Parathyroid adenoma (tissue), 2 donors: ENCODE measurements at regions not wholly inside any gene's neighbourhood (a gene's known extent, or its start where the extent isn't known, plus 50 kb on each side); places are given as distances from the start of the nearest gene placed in this dataset.

Source experiments
- H2AFZ ChIP-seq: fragments of 300-600 bp; sonication (generic); one replicate; pipeline ENCODE4 v1.7.0; 2017; ENCODE audit warnings: antibody characterized with exemption, mild to moderate bottlenecking
- H3K27ac ChIP-seq: fragments of 300-600 bp; sonication (generic); one replicate; pipeline ENCODE4 v1.7.0; 2017
- H3K27me3 ChIP-seq: fragments of 300-600 bp; sonication (generic); one replicate; pipeline ENCODE4 v1.7.0; 2017; ENCODE audit warnings: low read length; ENCODE audit not compliant: control insufficient read depth, insufficient read depth
- H3K36me3 ChIP-seq: fragments of 300-600 bp; sonication (generic); one replicate; pipeline ENCODE4 v1.7.0; 2017; ENCODE audit warnings: low read length; ENCODE audit not compliant: control insufficient read depth, insufficient read depth
- H3K4me1 ChIP-seq: fragments of 300-600 bp; sonication (generic); one replicate; pipeline ENCODE4 v1.7.0; 2017; ENCODE audit warnings: control low read depth
- H3K4me2 ChIP-seq: fragments of 300-600 bp; sonication (generic); one replicate; pipeline ENCODE4 v1.7.0; 2017; ENCODE audit warnings: low read length
- H3K4me3 ChIP-seq: fragments of 300-600 bp; sonication (generic); one replicate; pipeline ENCODE4 v1.7.0; 2017; ENCODE audit warnings: low read depth, low read length
- H3K79me2 ChIP-seq: fragments of 300-600 bp; sonication (generic); one replicate; pipeline ENCODE4 v1.7.0; 2017; ENCODE audit warnings: control low read depth
- H3K9ac ChIP-seq: fragments of 300-600 bp; sonication (generic); one replicate; pipeline ENCODE4 v1.7.0; 2017; ENCODE audit warnings: mild to moderate bottlenecking
- H3K9me3 ChIP-seq: fragments of 300-600 bp; sonication (generic); one replicate; pipeline ENCODE4 v1.7.0; 2017; ENCODE audit warnings: low read length; ENCODE audit not compliant: control insufficient read depth
- TF ChIP-seq, protein P1 (sequence below): fragments of 300-600 bp; sonication (generic); IDR thresholded peaks from one replicate; pipeline ENCODE4 v1.7.0; 2017; ENCODE audit warnings: antibody characterized with exemption, mild to moderate bottlenecking
- donor health status: primary hyperparathyroidism.

DNA sequence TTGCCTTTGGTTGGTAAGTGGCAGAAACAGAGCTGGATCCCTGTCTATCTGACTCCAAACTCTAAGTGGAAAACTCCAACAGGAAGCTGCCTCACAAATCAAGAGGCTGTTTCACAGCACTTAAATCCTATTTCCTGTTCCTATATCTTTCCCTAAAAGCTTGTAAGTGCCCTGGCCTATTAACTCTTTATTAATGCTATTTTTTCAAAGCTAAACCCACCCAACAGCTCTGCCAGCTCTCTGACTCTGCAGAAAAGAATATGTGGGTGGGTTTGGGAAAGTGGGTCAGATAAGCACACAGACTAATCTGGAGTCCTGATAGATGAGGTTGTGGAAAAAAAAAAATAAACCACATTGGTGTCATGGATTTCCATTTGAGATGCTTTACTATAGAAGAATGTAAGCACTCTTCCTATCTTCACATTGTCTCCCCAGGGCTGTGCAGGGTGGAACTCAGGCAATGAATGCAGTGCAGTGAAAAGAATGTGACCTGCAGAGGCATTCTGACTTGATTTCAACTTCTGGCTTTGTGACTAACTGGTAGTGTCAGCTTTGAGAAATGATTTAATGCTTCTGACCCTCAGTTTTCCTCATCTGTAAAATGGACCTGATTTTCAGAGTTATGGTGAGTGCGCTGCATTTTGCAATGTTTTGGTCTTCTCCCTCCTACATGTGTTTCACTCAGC is 125.6 kb downstream of the AASDHPPT start:
- Histone ChIP-seq H3K36me3 (no peaks in the 10 kb centered on the region), H3K4me2 (no peak overlapping the region), H3K9ac (no peak overlapping the region), H3K9me3 (no peaks in the 10 kb centered on the region), H3K27me3 (no peaks in the 10 kb centered on the region), H2AFZ (no peak overlapping the region), H3K4me1 (no peaks in the 10 kb centered on the region), H3K4me3 (no peak overlapping the region), H3K27ac (no peak overlapping the region), H3K79me2 (no peaks in the 10 kb centered on the region)
- TF ChIP-seq, protein P1, sequence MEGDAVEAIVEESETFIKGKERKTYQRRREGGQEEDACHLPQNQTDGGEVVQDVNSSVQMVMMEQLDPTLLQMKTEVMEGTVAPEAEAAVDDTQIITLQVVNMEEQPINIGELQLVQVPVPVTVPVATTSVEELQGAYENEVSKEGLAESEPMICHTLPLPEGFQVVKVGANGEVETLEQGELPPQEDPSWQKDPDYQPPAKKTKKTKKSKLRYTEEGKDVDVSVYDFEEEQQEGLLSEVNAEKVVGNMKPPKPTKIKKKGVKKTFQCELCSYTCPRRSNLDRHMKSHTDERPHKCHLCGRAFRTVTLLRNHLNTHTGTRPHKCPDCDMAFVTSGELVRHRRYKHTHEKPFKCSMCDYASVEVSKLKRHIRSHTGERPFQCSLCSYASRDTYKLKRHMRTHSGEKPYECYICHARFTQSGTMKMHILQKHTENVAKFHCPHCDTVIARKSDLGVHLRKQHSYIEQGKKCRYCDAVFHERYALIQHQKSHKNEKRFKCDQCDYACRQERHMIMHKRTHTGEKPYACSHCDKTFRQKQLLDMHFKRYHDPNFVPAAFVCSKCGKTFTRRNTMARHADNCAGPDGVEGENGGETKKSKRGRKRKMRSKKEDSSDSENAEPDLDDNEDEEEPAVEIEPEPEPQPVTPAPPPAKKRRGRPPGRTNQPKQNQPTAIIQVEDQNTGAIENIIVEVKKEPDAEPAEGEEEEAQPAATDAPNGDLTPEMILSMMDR: no peak

DNA sequence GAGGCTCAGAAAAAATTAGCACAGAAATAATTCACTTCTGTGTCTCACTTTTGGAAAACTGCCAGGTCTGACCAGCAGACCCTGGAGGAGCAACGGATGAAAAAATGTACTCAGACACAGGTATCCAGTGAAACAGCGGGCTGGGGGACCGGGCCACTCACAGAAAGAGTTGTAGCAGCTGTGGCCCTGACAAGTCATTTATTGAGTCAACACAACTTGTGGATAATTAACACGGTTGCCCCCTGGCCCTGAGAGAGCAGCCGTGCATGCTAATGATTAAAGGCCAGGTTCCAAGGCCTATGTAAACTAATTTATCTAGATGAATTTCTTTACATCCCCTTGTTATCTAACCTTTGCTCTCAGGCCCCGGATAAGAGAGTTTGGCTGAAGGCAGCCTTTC is 131.3 kb downstream of the AASDHPPT start:
- Histone ChIP-seq H2AFZ (no peak overlapping the region), H3K4me1 (no peaks in the 10 kb centered on the region), H3K4me3 (no peak overlapping the region), H3K27ac (no peak overlapping the region), H3K79me2 (no peaks in the 10 kb centered on the region), H3K27me3 (no peaks in the 10 kb centered on the region), H3K4me2 (no peak overlapping the region), H3K9ac (no peak overlapping the region), H3K9me3 (no peaks in the 10 kb centered on the region), H3K36me3 (no peaks in the 10 kb centered on the region)
- TF ChIP-seq, protein P1: no peak

DNA sequence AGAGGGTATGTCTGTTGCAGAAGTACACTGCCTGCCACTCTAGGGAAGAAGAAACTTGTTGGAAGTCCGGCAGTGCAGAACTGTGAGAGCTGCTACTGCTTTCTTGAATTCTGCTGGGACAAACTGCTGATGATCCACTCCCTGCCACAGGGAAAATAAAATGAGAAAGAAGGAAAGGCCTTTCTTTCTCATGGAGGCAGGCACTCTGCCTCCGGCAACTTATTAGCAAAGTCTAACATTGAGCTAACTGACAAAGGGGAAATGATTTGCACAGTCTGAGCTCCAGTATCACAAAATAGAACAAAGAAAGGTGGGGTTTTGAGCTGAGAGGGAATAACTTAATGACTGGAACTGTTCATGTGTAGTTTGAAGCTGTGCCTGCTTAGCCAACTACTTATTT is 134.6 kb downstream of the AASDHPPT start:
- no peak overlapping the region for H2AFZ ChIP-seq
- no peaks in the 10 kb centered on the region for H3K27me3 ChIP-seq
- no peak overlapping the region for H3K4me2 ChIP-seq
- no peak overlapping the region for H3K4me3 ChIP-seq
- no peaks in the 10 kb centered on the region for H3K36me3 ChIP-seq
- no peak overlapping the region for H3K27ac ChIP-seq
- H3K79me2 ChIP-seq: no peaks in the 10 kb centered on the region
- H3K4me1 ChIP-seq: no peaks in the 10 kb centered on the region
- no peak overlapping the region for H3K9ac ChIP-seq
- H3K9me3 ChIP-seq: no peaks in the 10 kb centered on the region
- TF ChIP-seq, protein P1: no peak

DNA sequence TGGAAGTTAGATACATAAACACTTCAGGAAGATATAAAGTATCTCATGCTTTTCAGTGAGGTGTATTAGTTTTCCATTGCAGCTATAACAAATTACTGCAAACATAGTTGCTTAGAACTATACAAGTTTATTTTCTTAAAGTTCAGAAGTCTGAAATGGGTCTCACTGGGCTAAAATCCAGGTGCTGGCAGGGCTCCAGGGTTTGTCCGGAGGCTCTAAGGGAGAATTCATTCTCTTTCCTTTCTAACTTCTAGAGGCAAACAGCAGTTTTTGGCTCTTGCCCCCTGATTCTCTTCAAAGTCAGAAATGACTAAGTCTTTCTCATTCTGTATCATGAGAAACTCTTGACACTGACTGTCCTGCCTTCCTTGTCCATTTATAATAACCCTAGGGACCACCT is 138.8 kb downstream of the AASDHPPT start:
- no peaks in the 10 kb centered on the region for H3K9me3 ChIP-seq
- H3K4me3 ChIP-seq: no peak overlapping the region
- TF ChIP-seq, protein P1: no peak
- no peak overlapping the region for H2AFZ ChIP-seq
- no peaks in the 10 kb centered on the region for H3K36me3 ChIP-seq
- H3K4me2 ChIP-seq: no peak overlapping the region
- H3K27me3 ChIP-seq: no peaks in the 10 kb centered on the region
- H3K27ac ChIP-seq: no peak overlapping the region
- H3K9ac ChIP-seq: no peak overlapping the region
- no peaks in the 10 kb centered on the region for H3K4me1 ChIP-seq
- H3K79me2 ChIP-seq: no peaks in the 10 kb centered on the region

DNA sequence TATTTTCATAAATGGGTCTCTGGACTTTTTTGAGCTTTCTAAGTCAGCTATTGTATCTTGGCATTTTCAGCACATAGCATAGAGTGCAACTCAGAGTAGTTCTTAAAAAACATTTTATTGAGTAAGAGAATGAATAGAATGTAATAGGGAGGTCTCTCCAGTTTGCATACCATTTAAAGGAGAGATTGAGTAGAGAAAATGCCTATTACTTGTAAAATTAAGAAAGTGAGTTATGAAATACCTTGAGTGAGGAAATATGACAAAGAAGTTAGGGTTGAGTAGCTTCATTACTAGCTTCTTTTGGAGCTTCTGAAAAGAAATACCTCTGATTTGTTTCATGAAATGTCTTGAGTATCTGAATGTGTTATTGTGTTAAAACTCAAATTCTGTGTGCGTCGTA is 140.0 kb downstream of the AASDHPPT start:
- Histone ChIP-seq H3K4me1 (no peaks in the 10 kb centered on the region), H3K4me2 (no peak overlapping the region), H3K36me3 (no peaks in the 10 kb centered on the region), H3K9ac (no peak overlapping the region), H2AFZ (no peak overlapping the region), H3K79me2 (no peaks in the 10 kb centered on the region), H3K27ac (no peak overlapping the region), H3K9me3 (no peaks in the 10 kb centered on the region), H3K4me3 (no peak overlapping the region), H3K27me3 (no peaks in the 10 kb centered on the region)
- TF ChIP-seq, protein P1: no peak
